BJ (cell line): ENCODE measurements at regions not wholly inside any gene's neighbourhood (a gene's known extent, or its start where the extent isn't known, plus 50 kb on each side); places are given as distances from the start of the nearest gene placed in this dataset.

Experiments used
- CTCF ChIA-PET: fragments of 350-600 bp; formaldehyde crosslinking; extraction: SDS; loops from one replicate; lab custom pipeline; 2021; ENCODE audit warnings: antibody characterized with exemption, inconsistent platforms; lab: Yijun Ruan, JAX
- POLR2A ChIA-PET: fragments of 300-600 bp; sonication (Branson Sonifier 250); formaldehyde crosslinking; extraction: SDS; loops from one replicate; lab custom pipeline; 2021; ENCODE audit warnings: antibody characterized with exemption; lab: Charles Lee
- DNase-seq: peaks from one replicate; pipeline ENCODE4 v3.0.0-alpha.2; 2011; ENCODE audit warnings: low read depth
- H3K27me3 ChIP-seq: 2 replicates; pipeline ENCODE4 v1.6.0; 2011; ENCODE audit warnings: low read length; ENCODE audit not compliant: control insufficient read depth, insufficient read depth
- H3K36me3 ChIP-seq: 2 replicates; pipeline ENCODE4 v1.5.1; 2011; ENCODE audit warnings: low read length; ENCODE audit not compliant: control insufficient read depth, insufficient read depth
- H3K4me3 ChIP-seq: 2 replicates; pipeline ENCODE4 v1.5.1; 2011; ENCODE audit warnings: low read depth, mild to moderate bottlenecking, control low read depth, low read length
- TF ChIP-seq, protein P1 (sequence below): IDR thresholded peaks from 2 replicates; pipeline ENCODE4 v1.5.1; 2011; ENCODE audit warnings: low read depth, mild to moderate bottlenecking, control low read depth, inconsistent platforms, low read length, moderate library complexity; ENCODE audit not compliant: insufficient read depth

DNA sequence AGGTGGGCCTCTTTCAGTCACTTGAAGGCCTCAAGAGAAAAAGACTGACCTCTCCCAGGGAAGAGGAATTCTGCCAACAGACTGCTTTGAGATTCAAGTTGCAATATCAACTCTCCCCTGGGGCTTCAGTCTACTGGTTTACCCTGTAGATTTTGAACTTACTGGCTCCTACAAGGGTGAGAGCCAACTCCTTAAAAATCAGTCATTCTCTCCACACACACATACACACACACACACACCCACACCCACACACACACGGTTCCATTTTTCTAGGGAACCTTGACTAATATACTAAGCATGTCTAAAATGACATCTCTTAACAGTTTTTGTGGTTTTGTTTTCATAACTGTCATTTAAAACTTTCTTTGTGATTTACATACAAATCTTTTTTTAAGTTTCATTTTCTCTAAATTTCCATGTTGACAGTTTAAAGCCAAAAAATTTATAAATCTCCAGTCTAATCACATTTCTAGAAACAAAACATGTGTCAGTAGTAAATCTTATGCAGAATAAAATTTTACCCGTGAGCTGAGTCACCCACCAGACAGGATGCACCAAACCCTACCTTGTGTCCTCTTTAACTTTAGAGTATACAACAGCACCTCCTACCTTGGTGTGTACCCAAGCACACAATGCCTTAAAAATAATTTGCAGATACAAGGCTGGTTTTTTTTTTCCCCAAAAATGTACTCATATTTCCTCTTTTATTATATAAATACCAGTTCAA lies 394.6 kb downstream of the AEBP2 start:
- Histone ChIP-seq H3K27me3 (no peaks in the 10 kb centered on the region), H3K36me3 (no peaks in the 10 kb centered on the region), H3K4me3 (no peak overlapping the region)
- no peak for DNase-seq
- POLR2A ChIA-PET: no interaction called here
- CTCF ChIA-PET: no interaction called here
- TF ChIP-seq, protein P1, sequence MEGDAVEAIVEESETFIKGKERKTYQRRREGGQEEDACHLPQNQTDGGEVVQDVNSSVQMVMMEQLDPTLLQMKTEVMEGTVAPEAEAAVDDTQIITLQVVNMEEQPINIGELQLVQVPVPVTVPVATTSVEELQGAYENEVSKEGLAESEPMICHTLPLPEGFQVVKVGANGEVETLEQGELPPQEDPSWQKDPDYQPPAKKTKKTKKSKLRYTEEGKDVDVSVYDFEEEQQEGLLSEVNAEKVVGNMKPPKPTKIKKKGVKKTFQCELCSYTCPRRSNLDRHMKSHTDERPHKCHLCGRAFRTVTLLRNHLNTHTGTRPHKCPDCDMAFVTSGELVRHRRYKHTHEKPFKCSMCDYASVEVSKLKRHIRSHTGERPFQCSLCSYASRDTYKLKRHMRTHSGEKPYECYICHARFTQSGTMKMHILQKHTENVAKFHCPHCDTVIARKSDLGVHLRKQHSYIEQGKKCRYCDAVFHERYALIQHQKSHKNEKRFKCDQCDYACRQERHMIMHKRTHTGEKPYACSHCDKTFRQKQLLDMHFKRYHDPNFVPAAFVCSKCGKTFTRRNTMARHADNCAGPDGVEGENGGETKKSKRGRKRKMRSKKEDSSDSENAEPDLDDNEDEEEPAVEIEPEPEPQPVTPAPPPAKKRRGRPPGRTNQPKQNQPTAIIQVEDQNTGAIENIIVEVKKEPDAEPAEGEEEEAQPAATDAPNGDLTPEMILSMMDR: no peak

DNA sequence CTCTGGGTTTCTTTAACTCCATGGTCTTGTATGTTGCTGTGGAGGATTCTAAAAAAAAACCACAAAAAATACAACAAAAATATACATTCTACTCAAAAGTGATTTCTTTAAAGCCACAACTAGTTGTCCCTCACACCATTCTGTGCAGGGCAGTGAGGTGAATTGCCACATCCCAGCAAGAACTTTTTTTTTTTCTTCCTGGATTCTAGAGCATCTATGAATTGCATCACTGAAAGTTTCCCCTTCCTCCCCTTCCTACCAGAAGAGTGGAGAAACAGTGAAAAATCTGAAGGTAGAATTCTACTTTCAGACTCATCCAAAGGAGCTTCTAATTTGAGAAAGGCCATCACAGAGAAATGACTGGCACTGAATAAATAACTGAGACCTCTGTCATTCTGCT lies 395.3 kb downstream of the AEBP2 start:
- ChIA-PET CTCF (interaction anchor here (1.0 kb wide), 1 partner anchor 16 kb away, joined by 3 read pairs; no protein-coding TSS in a partner anchor), POLR2A (no interaction called here)
- H3K4me3 ChIP-seq: no peak overlapping the region
- H3K36me3 ChIP-seq: no peaks in the 10 kb centered on the region
- no peaks in the 10 kb centered on the region for H3K27me3 ChIP-seq
- DNase-seq: no peak
- TF ChIP-seq, protein P1: no peak

DNA sequence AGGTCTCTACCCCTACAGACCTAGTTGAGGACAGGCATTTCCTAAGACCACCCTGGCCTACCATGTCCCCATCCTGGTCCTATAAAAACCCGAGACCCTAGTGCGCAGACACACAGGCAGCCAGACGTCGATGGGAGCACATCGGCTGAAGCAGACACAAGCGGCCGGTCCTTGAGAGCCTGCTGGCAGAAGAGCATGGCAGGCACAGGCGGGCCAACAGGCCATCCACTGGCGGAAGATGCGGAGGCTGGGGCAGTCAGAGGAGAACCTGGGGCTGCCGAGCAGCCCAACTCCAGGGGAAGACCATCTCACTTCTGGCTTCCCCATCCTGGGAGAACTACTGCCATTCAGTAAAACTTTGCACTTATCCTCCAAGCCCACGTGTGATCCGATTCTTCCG lies 396.8 kb downstream of the AEBP2 start:
- TF ChIP-seq, protein P1: no peak
- CTCF ChIA-PET: no interaction called here
- H3K27me3 ChIP-seq: no peaks in the 10 kb centered on the region
- no peaks in the 10 kb centered on the region for H3K36me3 ChIP-seq
- POLR2A ChIA-PET: no interaction called here
- no peak for DNase-seq
- H3K4me3 ChIP-seq: no peak overlapping the region

DNA sequence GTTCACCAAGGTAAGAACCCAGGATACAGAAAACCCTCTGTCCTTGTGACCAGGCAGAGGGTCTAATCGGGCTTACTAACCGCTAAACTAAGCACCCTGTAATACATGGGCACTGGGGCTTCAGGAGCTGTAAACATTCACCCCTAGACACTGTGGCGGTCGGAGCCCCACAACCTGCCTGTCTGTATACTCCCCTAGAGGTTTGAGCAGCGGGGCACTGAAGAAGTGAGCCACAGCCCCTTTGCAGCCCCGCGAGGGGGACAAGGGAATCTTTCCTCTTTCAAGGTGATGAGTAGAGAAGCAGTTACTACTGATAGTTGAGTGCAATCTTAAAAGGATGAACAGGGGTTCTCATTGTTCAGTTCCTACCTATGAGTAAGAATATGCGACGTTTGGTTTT lies 397.2 kb downstream of the AEBP2 start:
- ChIA-PET POLR2A (no interaction called here), CTCF (no interaction called here)
- no peaks in the 10 kb centered on the region for H3K27me3 ChIP-seq
- no peaks in the 10 kb centered on the region for H3K36me3 ChIP-seq
- TF ChIP-seq, protein P1: no peak
- H3K4me3 ChIP-seq: no peak overlapping the region
- no peak for DNase-seq

DNA sequence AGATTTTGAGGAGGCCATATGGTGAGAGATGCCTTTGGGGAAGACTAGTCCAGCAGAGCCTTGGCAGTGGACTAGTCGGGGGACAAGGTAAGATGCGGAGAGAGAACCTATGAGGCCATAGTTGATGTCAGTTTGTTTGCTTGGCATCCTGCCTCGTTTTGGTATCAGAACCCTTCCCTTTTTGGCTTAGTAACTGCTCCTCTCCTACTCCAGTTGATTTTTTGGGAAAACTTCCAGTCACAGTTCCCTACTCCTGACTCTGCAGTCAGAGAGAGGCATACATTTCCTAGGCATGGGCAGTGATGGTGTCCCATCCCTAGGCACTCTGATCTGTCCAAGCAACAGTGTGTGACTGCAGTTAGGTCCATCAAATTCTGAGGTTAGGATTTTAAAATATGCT lies 398.3 kb downstream of the AEBP2 start:
- POLR2A ChIA-PET: no interaction called here
- CTCF ChIA-PET: no interaction called here
- H3K27me3 ChIP-seq: no peaks in the 10 kb centered on the region
- no peak overlapping the region for H3K4me3 ChIP-seq
- no peak for DNase-seq
- H3K36me3 ChIP-seq: no peaks in the 10 kb centered on the region
- TF ChIP-seq, protein P1: no peak
